Right forelimb (tissue), 1 donor: ENCODE measurements at regions not wholly inside any gene's neighbourhood (a gene's known extent, or its start where the extent isn't known, plus 50 kb on each side); places are given as distances from the start of the nearest gene placed in this dataset.

Experiments used
- DNase-seq: peaks from one replicate; pipeline ENCODE4 v3.0.0-alpha.2; 2018

GRCh38 chr2:136448986-136449780 is 316.2 kb upstream of the THSD7B start:
- DNase-seq = no peak

- DNase-seq = no peak
These were observed 316.9 kb upstream of the THSD7B start for GRCh38 chr2:136448432-136448831.

GRCh38 chr2:136444323-136444722 is 321.0 kb upstream of the THSD7B start:
- DNase-seq = no peak

GRCh38 chr2:136443661-136444060 is 321.7 kb upstream of the THSD7B start:
- no peak for DNase-seq

- DNase-seq = no peak
These were observed 323.2 kb upstream of the THSD7B start for GRCh38 chr2:136441979-136442714.

GRCh38 chr2:136439064-136439676 is 321.2 kb upstream of the CXCR4 start:
- no peak for DNase-seq

- DNase-seq = no peak
These were observed 319.5 kb upstream of the CXCR4 start for GRCh38 chr2:136437461-136437860.

GRCh38 chr2:136436936-136437335 is 319.0 kb upstream of the CXCR4 start:
- no peak for DNase-seq

- no peak for DNase-seq
These were observed 316.3 kb upstream of the CXCR4 start for GRCh38 chr2:136434251-136434715.

GRCh38 chr2:136433261-136433660 is 315.3 kb upstream of the CXCR4 start:
- no peak for DNase-seq

- DNase-seq = no peak
These were observed 306.2 kb upstream of the CXCR4 start for GRCh38 chr2:136424112-136424511.

GRCh38 chr2:136423516-136423996 is 305.6 kb upstream of the CXCR4 start:
- DNase-seq = peak; percentile 82

GRCh38 chr2:136422512-136422911 is 304.6 kb upstream of the CXCR4 start:
- no peak for DNase-seq

- DNase-seq = no peak
These were observed 302.4 kb upstream of the CXCR4 start for GRCh38 chr2:136420346-136420745.

- DNase-seq = no peak
These were observed 294.0 kb upstream of the CXCR4 start for GRCh38 chr2:136411946-136412345.

- no peak for DNase-seq
These were observed 292.7 kb upstream of the CXCR4 start for GRCh38 chr2:136410673-136411072.

GRCh38 chr2:136408795-136409194 is 290.8 kb upstream of the CXCR4 start:
- DNase-seq = no peak

- no peak for DNase-seq
These were observed 290.0 kb upstream of the CXCR4 start for GRCh38 chr2:136407952-136408318.

- DNase-seq = no peak
These were observed 289.4 kb upstream of the CXCR4 start for GRCh38 chr2:136407117-136407951.

GRCh38 chr2:136404925-136405324 is 287.0 kb upstream of the CXCR4 start:
- no peak for DNase-seq

GRCh38 chr2:136404176-136404575 is 286.2 kb upstream of the CXCR4 start:
- DNase-seq = no peak

GRCh38 chr2:136402281-136402680 is 284.3 kb upstream of the CXCR4 start:
- DNase-seq = no peak
